ENCODE measurements at regions not wholly inside any gene's neighbourhood (a gene's known extent, or its start where the extent isn't known, plus 50 kb on each side); places are given as distances from the start of the nearest gene placed in this dataset.

DNA sequence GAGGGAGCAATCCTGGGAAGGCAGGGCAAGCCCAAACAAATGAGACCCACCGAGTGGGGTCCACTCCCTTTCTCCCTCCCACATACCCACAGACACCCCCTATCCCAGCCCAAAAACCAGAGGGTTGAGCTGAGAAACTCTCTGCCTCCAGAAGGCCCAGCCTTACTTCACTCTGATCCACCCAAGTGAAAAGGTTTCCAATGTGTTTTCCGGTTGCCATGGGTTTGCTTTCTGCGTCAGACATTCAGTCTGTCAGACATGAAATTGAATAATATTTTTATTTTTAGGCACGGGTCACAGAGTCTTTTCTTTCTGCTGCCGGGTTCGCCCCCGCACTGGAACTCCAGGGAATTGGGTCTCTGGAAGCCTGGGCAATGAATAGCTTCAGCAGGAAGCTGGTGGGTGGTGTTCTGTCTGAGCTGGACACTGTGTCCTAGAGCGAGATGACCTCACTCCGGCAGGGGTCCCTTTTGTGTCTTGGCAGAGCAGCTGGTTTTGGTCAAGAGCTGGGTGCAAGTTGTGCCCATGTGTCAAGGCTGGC lies 69.8 kb upstream of the CLMN start:
- H3K79me2 ChIP-seq (ENCODE audit: insufficient read depth, low read depth): no peaks in the 10 kb centered on the region
- H3K4me3 ChIP-seq (IDR thresholded peaks at IDR 0.05; ENCODE audit: insufficient read depth, low read depth, low read length): no peak overlapping the region
- no peak overlapping the region for H3K27ac ChIP-seq
- H3K9ac ChIP-seq: no peak overlapping the region
- H3K36me3 ChIP-seq (ENCODE audit: insufficient read depth): no peaks in the 10 kb centered on the region
- H2AFZ ChIP-seq (ENCODE audit: low read depth): no peak overlapping the region
- H3K4me1 ChIP-seq (ENCODE audit: low read depth, poor library complexity, severe bottlenecking): no peaks in the 10 kb centered on the region
- H4K20me1 ChIP-seq (ENCODE audit: insufficient read depth): no peaks in the 10 kb centered on the region
- TF ChIP-seq, protein P1, sequence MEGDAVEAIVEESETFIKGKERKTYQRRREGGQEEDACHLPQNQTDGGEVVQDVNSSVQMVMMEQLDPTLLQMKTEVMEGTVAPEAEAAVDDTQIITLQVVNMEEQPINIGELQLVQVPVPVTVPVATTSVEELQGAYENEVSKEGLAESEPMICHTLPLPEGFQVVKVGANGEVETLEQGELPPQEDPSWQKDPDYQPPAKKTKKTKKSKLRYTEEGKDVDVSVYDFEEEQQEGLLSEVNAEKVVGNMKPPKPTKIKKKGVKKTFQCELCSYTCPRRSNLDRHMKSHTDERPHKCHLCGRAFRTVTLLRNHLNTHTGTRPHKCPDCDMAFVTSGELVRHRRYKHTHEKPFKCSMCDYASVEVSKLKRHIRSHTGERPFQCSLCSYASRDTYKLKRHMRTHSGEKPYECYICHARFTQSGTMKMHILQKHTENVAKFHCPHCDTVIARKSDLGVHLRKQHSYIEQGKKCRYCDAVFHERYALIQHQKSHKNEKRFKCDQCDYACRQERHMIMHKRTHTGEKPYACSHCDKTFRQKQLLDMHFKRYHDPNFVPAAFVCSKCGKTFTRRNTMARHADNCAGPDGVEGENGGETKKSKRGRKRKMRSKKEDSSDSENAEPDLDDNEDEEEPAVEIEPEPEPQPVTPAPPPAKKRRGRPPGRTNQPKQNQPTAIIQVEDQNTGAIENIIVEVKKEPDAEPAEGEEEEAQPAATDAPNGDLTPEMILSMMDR (conservative IDR thresholded peaks at IDR 0.05; ENCODE audit: low read depth, low read length): no peak
- no peaks in the 10 kb centered on the region for H3K27me3 ChIP-seq (ENCODE audit: insufficient read depth, low read depth)
- H3K4me2 ChIP-seq: no peak overlapping the region

DNA sequence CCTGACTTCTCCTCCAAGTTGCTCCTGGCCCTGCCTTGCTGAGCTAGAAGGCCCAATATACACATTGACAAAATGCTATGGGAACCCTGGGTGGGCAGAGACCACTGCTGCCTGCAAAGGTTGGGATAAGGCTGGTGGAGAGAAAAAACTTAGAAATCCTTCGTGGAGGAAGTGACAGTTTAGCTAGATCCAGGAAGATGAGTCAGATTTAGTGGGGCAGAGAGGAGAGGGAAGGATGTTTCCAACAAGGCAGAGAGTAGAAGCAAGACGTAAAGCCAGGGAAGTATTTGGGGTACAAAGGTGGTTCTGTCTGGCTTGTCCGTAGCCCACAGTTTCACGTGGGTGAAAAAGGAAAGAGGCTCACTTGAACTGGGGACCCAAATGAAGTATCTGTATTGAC lies 69.0 kb upstream of the CLMN start:
- no peak overlapping the region for H3K9ac ChIP-seq
- H3K27ac ChIP-seq: no peak overlapping the region
- no peak overlapping the region for H2AFZ ChIP-seq (ENCODE audit: low read depth)

DNA sequence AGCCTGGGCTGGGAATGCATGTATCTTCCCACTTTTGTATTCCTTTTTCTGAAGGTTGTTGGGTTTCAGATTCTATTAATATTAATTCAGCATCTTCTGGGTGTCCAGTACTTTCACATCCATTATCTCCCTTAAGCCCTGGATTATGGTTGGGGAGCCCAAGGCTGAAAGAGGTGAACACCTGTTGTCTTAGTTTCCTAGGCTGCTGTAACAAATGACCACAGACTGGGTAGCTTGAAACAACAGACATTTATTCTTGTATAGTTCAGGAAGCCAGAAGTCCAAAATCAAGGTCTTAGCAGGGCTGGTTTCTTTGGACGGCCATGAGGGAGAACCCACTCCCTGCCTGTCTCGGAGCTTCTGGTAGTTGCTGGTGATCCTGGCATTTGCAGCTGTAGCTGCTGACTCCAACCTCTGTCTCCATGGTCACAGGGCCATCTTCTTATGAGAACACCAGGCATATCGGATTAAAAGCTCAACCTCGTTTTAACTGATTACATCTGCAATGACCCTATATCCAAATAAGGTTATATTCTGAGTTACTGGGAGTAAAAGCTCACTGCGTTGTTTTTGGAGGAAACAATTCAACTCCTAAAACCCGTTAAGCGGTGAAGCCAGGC lies 68.2 kb upstream of the CLMN start:
- H3K36me3 ChIP-seq (ENCODE audit: insufficient read depth): no peaks in the 10 kb centered on the region
- no peak overlapping the region for H3K4me2 ChIP-seq
- TF ChIP-seq, protein P1 (conservative IDR thresholded peaks at IDR 0.05; ENCODE audit: low read depth, low read length): no peak
- no peak overlapping the region for H3K4me3 ChIP-seq (IDR thresholded peaks at IDR 0.05; ENCODE audit: insufficient read depth, low read depth, low read length)
- no peaks in the 10 kb centered on the region for H3K79me2 ChIP-seq (ENCODE audit: insufficient read depth, low read depth)
- no peaks in the 10 kb centered on the region for H3K4me1 ChIP-seq (ENCODE audit: low read depth, poor library complexity, severe bottlenecking)
- no peak overlapping the region for H3K9ac ChIP-seq
- H4K20me1 ChIP-seq (ENCODE audit: insufficient read depth): no peaks in the 10 kb centered on the region
- H3K27me3 ChIP-seq (ENCODE audit: insufficient read depth, low read depth): no peaks in the 10 kb centered on the region
- no peak overlapping the region for H2AFZ ChIP-seq (ENCODE audit: low read depth)
- no peak overlapping the region for H3K27ac ChIP-seq

More for the DNA sequence above, 69.0 kb upstream of the CLMN start:
- Histone ChIP-seq H3K79me2 (ENCODE audit: insufficient read depth, low read depth) (no peaks in the 10 kb centered on the region), H3K27me3 (ENCODE audit: insufficient read depth, low read depth) (no peaks in the 10 kb centered on the region), H4K20me1 (ENCODE audit: insufficient read depth) (no peaks in the 10 kb centered on the region), H3K4me1 (ENCODE audit: low read depth, poor library complexity, severe bottlenecking) (no peaks in the 10 kb centered on the region), H3K36me3 (ENCODE audit: insufficient read depth) (no peaks in the 10 kb centered on the region), H3K4me3 (IDR thresholded peaks at IDR 0.05; ENCODE audit: insufficient read depth, low read depth, low read length) (no peak overlapping the region), H3K4me2 (no peak overlapping the region)
- TF ChIP-seq, protein P1 (conservative IDR thresholded peaks at IDR 0.05; ENCODE audit: low read depth, low read length): no peak

DNA sequence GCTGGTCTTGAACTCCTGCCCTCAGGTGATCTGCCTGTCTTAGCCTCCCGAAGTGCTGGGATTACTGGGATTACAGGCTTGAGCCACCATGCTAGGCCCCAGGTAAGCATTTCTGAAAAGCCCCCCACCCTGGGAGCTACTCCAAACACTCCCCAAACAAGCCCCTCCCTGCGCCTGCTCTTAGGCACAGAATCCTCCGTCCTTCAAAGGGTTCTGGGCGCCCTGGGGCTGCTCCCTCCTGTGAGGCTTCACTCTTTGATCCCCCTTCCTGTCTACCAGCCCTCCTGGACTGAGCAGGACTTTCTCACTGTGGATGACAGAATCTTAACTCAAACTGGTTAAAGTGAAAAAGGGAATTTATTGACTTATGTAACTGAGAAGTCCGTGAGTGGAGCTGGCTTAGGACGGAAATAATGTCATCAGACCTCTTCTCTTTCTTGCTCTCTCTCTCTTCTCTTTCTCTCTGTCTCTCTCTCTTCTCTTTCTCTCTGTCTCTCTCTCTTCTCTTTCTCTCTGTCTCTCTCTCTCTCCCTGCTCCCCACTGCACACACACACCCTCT lies 66.9 kb upstream of the CLMN start:
- Histone ChIP-seq H3K4me3 (IDR thresholded peaks at IDR 0.05; ENCODE audit: insufficient read depth, low read depth, low read length) (no peak overlapping the region), H2AFZ (ENCODE audit: low read depth) (no peak overlapping the region), H3K9ac (no peak overlapping the region), H3K4me1 (ENCODE audit: low read depth, poor library complexity, severe bottlenecking) (no peaks in the 10 kb centered on the region), H4K20me1 (ENCODE audit: insufficient read depth) (no peaks in the 10 kb centered on the region), H3K27me3 (ENCODE audit: insufficient read depth, low read depth) (no peaks in the 10 kb centered on the region), H3K27ac (no peak overlapping the region), H3K4me2 (no peak overlapping the region), H3K79me2 (ENCODE audit: insufficient read depth, low read depth) (no peaks in the 10 kb centered on the region), H3K36me3 (ENCODE audit: insufficient read depth) (no peaks in the 10 kb centered on the region)
- TF ChIP-seq, protein P1 (conservative IDR thresholded peaks at IDR 0.05; ENCODE audit: low read depth, low read length): no peak
